ENCODE measurements at regions not wholly inside any gene's neighbourhood (a gene's known extent, or its start where the extent isn't known, plus 50 kb on each side); places are given as distances from the start of the nearest gene placed in this dataset.

GRCh38 chr17:78290721-78291120 is 59.3 kb downstream of the TMEM235 start:
- Histone ChIP-seq H3K27ac (ENCODE audit: low read length) (no peak overlapping the region), H3K4me3 (ENCODE audit: low read length) (no peak overlapping the region), H3K9me3 (replicated peaks; ENCODE audit: control insufficient read depth, low read depth, low read length) (no peaks in the 10 kb centered on the region), H3K36me3 (ENCODE audit: control insufficient read depth, insufficient read depth, low read length) (no peaks in the 10 kb centered on the region), H3K4me1 (ENCODE audit: control insufficient read depth, insufficient read depth, low read length) (peaks cover 19% of the 10 kb centered on the region), H3K27me3 (ENCODE audit: control insufficient read depth, insufficient read depth, low read length) (no peaks in the 10 kb centered on the region)
- DNase-seq = no peak
- 100% methylated on average over 4 of the region's 7 CpGs for WGBS (ENCODE audit: insufficient coverage)
